ENCODE measurements at regions not wholly inside any gene's neighbourhood (a gene's known extent, or its start where the extent isn't known, plus 50 kb on each side); places are given as distances from the start of the nearest gene placed in this dataset.
"Not testable (repeated sequence)": the region's sequence is repeated elsewhere in the genome, so short reads cannot be mapped to it uniquely, and the experiment has no call there.

GRCh38 chr6:63049216-63049615 is 162.1 kb upstream of the FKBP1C start:
- Histone ChIP-seq H3K9me3 (ENCODE audit: severe bottlenecking) (no peaks in the 10 kb centered on the region), H3K27ac (ENCODE audit: poor library complexity, severe bottlenecking) (no peak overlapping the region), H3K4me1 (ENCODE audit: insufficient read depth, poor library complexity, severe bottlenecking) (no peaks in the 10 kb centered on the region), H3K36me3 (ENCODE audit: low read depth) (no peaks in the 10 kb centered on the region), H3K4me3 (ENCODE audit: severe bottlenecking) (no peak overlapping the region), H3K27me3 (ENCODE audit: insufficient read depth, poor library complexity, severe bottlenecking) (no peaks in the 10 kb centered on the region)
- ATAC-seq (ENCODE audit: low read depth) (no peak), DNase-seq (ENCODE audit: low spot score) (no peak)
- TF ChIP-seq CTCF (IDR thresholded peaks at IDR 0.05; ENCODE audit: poor library complexity, severe bottlenecking), result no peak

GRCh38 chr6:63053206-63053605 is 158.1 kb upstream of the FKBP1C start:
- H3K4me1 ChIP-seq (ENCODE audit: insufficient read depth, poor library complexity, severe bottlenecking); H3K4me3 ChIP-seq (ENCODE audit: severe bottlenecking); H3K27me3 ChIP-seq (ENCODE audit: insufficient read depth, poor library complexity, severe bottlenecking); DNase-seq (ENCODE audit: low spot score); ATAC-seq (ENCODE audit: low read depth); H3K36me3 ChIP-seq (ENCODE audit: low read depth); H3K9me3 ChIP-seq (ENCODE audit: severe bottlenecking); H3K27ac ChIP-seq (ENCODE audit: poor library complexity, severe bottlenecking): not testable (repeated sequence)

- no peak for ATAC-seq (ENCODE audit: low read depth)
- Histone ChIP-seq H3K9me3 (ENCODE audit: severe bottlenecking) (no peaks in the 10 kb centered on the region), H3K4me1 (ENCODE audit: insufficient read depth, poor library complexity, severe bottlenecking) (no peaks in the 10 kb centered on the region), H3K4me3 (ENCODE audit: severe bottlenecking) (no peak overlapping the region), H3K36me3 (ENCODE audit: low read depth) (no peaks in the 10 kb centered on the region), H3K27me3 (ENCODE audit: insufficient read depth, poor library complexity, severe bottlenecking) (no peaks in the 10 kb centered on the region), H3K27ac (ENCODE audit: poor library complexity, severe bottlenecking) (no peak overlapping the region)
- DNase-seq (ENCODE audit: low spot score), result no peak
- no peak for TF ChIP-seq CTCF (IDR thresholded peaks at IDR 0.05; ENCODE audit: poor library complexity, severe bottlenecking)
These were observed 152.7 kb upstream of the FKBP1C start for GRCh38 chr6:63058601-63059000.

GRCh38 chr6:63063631-63064271 is 147.5 kb upstream of the FKBP1C start:
- no peak for TF ChIP-seq CTCF (IDR thresholded peaks at IDR 0.05; ENCODE audit: poor library complexity, severe bottlenecking)

GRCh38 chr6:63066055-63066704 is 145.1 kb upstream of the FKBP1C start:
- Histone ChIP-seq H3K9me3 (ENCODE audit: severe bottlenecking) (no peaks in the 10 kb centered on the region), H3K36me3 (ENCODE audit: low read depth) (no peaks in the 10 kb centered on the region), H3K27me3 (ENCODE audit: insufficient read depth, poor library complexity, severe bottlenecking) (no peaks in the 10 kb centered on the region), H3K4me3 (ENCODE audit: severe bottlenecking) (no peak overlapping the region), H3K4me1 (ENCODE audit: insufficient read depth, poor library complexity, severe bottlenecking) (no peaks in the 10 kb centered on the region), H3K27ac (ENCODE audit: poor library complexity, severe bottlenecking) (no peak overlapping the region)
- peak; percentile 39 for TF ChIP-seq CTCF (IDR thresholded peaks at IDR 0.05; ENCODE audit: poor library complexity, severe bottlenecking)
- 0 out of 3 replicates have a peak, but pooled peaks have one; percentile 49 for ATAC-seq (ENCODE audit: low read depth)
- no peak for DNase-seq (ENCODE audit: low spot score)

More at GRCh38 chr6:63063631-63064271, 147.5 kb upstream of the FKBP1C start:
- Histone ChIP-seq H3K4me1 (ENCODE audit: insufficient read depth, poor library complexity, severe bottlenecking) (no peaks in the 10 kb centered on the region), H3K27me3 (ENCODE audit: insufficient read depth, poor library complexity, severe bottlenecking) (no peaks in the 10 kb centered on the region), H3K27ac (ENCODE audit: poor library complexity, severe bottlenecking) (no peak overlapping the region), H3K36me3 (ENCODE audit: low read depth) (no peaks in the 10 kb centered on the region), H3K9me3 (ENCODE audit: severe bottlenecking) (no peaks in the 10 kb centered on the region), H3K4me3 (ENCODE audit: severe bottlenecking) (no peak overlapping the region)
- no peak for DNase-seq (ENCODE audit: low spot score)
- no peak for ATAC-seq (ENCODE audit: low read depth)
